ENCODE measurements at regions not wholly inside any gene's neighbourhood (a gene's known extent, or its start where the extent isn't known, plus 50 kb on each side); places are given as distances from the start of the nearest gene placed in this dataset.

GRCh38 chr9:126152622-126153362, 173.8 kb upstream of the MVB12B start:
- no peak for DNase-seq (ENCODE audit: low read depth, low spot score)

GRCh38 chr9:126153382-126153781, 173.2 kb upstream of the MVB12B start:
- no peak for DNase-seq (ENCODE audit: low read depth, low spot score)

GRCh38 chr9:126154182-126154827, 172.3 kb upstream of the MVB12B start:
- no peak for DNase-seq (ENCODE audit: low read depth, low spot score)

DNA sequence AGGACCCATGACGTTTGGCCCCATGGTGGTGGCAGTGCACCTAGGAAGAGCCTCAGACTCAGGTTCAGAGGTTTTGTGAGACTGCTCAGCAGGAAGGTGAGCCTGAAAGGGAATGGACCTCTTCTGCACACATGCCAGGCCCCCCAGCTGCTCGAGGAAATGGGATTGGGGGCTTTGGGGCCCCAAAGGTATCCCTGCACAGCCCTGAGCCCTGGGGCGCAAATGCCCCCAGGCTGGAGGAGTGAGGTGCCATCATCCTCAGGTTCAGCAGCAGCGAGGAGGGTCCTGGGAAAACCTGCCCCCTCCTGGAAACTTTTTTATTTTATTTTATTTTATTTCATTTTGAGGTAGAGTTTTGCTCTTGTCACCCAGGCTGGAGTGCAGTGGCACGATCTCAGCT, 171.8 kb upstream of the MVB12B start:
- no peak for DNase-seq (ENCODE audit: low read depth, low spot score)

DNA sequence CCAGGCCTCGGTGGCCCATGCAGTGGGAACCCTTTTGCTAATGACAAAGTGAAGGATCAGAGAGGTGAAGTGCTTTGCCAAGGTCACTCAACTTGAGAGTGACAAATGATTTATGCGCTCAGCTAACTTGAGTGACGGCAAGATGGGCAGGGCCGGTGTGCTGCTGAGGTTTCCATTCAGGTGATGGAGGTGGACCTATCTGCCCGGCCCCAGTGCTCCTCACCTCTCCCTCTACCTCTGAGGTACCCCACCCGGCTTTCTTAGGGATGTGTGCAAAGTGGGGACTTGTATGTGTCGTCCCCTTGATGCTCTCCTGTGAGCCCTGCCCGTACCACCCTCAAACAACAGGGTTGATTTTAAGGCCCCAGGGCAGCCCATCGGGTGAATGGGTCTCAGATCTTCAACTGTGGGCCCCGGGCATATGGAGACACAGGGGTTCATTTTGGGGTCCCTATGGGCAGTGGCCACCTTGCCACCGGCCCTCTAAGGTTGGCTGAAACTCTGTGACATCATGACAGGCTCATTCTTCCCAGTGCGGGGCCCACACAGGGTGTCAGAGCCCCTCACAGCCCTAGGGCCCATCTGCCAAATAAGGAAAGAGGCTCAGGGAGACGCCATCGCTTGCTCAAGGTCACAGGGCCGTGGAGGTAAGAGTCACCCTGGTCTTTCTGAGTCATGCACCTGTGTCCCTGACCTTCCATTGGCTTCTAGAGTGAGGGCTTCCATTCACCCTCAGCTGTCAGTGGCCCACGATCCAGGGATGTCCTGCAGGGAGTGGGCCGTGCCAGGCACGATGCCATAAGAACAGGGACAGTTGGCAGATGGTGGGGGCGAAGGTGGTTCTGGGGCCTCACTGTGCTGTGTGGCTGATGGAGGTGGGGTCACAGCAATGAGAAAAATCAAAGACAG, 170.6 kb upstream of the MVB12B start:
- DNase-seq (ENCODE audit: low read depth, low spot score) = no peak

- DNase-seq (ENCODE audit: low read depth, low spot score) = no peak
Observed at GRCh38 chr9:126156898-126157297, 169.7 kb upstream of the MVB12B start.

GRCh38 chr9:126157423-126157822, 169.2 kb upstream of the MVB12B start:
- no peak for DNase-seq (ENCODE audit: low read depth, low spot score)

GRCh38 chr9:126157826-126158587, 168.6 kb upstream of the MVB12B start:
- DNase-seq (ENCODE audit: low read depth, low spot score) = no peak

DNA sequence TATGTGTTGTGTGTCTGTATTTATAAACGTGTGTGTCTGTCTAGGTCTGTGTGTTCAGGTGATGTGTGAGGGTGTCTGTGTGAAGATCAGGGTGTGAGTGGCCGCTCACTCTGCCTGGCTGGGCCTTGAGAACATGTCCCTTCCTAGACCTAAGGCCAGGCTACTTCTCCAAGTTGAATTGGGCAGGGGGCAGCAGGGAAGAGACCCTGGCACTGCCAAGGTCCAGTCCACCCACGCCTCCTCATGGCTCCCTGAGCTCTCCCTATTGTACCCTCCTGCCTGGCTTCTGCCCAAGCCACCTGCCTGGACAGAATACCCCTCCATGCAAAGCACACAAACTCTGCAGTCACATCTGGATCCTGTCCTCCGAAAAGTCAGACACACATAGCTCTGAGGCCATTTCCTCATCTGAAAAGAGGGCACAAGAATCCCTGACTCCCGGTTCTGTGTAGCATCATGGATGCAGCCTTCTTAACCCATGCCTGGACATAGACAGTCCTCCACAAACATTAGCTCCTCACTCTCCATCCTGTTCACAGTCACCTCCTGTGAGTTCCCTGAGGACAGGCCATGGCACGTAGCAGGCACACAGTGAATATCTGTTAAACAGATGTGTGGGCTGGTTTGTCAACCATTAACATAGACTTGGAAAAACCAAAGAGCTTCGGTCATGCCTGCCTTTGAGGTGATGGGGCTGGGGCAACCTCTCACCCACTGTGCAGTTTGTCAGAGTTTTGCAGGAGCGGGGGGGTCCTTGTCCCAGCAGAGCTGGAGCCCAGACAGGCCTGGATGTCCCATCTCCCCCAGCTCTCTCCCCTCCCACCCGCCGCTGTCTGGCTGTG, 167.8 kb upstream of the MVB12B start:
- DNase-seq (ENCODE audit: low read depth, low spot score) = no peak

DNA sequence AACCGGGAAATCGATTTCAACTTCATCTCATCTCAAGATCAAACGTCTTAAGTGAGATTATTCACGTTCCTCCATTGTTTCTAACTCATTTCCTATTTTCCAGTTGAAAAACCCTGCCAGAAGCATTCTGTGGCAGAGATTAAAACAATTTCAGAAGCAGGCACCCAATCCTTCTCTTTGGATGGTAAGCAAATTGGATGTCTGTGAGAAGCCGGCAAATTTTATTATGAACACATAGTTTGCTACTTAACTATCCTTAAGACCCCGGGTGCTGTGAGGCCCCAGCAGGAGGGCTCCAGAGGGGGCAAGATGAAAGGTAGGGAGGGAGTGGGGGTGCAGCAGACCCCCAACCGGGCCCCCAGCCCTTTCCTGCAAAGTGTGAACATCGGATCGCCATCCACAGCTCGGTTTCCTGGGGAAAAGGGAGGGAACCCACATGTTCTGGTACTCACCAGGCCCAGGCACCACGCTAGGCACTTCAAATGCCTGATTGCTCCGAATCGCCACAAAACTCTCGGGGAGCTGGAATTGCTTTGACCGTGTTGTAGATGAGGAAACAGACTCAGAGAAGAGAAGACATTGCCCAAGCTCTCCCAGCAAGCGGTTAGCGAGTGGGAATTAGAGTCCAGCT, 167.1 kb upstream of the MVB12B start:
- no peak for DNase-seq (ENCODE audit: low read depth, low spot score)

DNA sequence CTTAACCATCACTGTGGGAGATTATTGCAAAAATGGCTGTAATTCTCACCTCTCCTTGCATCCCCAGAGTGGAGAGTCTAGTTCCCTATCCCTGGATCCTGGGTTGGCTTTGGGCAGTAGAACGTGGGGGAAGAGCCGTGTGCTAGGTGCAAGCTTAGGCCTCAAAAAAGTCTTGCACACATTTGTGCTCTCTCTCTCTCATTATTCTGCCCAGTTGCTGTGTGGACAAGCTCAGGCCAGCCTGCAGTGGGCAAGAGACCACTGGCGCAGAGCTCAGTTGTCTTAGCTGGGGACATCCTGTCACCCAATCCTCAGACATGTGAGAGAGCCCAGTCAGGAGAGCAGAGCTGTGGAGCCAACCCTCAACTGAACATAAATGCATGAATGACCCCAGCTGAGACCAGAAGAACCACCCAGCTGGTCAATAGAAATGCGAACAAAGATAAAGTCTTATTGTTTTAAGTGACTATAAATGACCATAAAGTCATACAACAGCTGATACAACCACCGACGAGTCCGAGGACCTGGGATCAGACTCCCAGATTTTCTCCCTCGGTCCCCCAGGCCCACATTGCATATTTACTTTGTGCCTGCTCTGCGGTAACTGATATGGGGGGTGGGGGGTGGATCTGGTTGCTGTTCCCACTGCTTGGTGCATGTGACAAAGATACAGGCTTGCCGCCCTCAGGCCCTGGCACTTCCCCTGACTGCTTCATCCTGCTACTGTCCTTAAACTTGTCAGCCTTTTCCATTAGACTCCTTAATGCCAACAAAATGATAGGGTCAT, 166.4 kb upstream of the MVB12B start:
- no peak for DNase-seq (ENCODE audit: low read depth, low spot score)

DNA sequence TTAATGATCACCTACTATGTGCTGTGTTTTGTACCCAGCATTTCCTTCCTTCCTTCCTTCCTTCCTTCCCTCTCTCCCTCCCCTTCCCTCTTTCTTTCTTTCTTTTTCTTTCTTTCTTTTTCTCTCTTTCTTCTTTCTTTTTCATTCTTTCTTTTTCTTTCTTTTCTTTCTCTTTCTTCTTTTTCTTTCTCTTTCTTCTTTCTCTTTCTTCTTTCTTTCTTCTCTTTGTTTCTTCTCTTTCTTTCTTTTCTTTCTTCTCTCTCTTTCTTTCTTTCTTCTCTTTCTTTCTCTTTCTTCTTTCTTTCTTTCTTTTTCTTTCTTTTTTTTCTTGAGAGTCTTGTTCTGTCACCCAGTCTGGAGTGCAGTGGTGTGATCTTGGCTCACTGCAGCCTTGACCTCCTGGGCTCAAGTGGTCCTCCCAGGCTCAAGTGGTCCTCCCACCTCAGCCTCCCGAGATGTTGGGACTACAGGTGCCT, 165.7 kb upstream of the MVB12B start:
- DNase-seq (ENCODE audit: low read depth, low spot score) = no peak

- no peak for DNase-seq (ENCODE audit: low read depth, low spot score)
Observed at GRCh38 chr9:126162611-126163381, 163.8 kb upstream of the MVB12B start.

GRCh38 chr9:126164796-126165525, 161.7 kb upstream of the MVB12B start:
- DNase-seq (ENCODE audit: low read depth, low spot score) = no peak

DNA sequence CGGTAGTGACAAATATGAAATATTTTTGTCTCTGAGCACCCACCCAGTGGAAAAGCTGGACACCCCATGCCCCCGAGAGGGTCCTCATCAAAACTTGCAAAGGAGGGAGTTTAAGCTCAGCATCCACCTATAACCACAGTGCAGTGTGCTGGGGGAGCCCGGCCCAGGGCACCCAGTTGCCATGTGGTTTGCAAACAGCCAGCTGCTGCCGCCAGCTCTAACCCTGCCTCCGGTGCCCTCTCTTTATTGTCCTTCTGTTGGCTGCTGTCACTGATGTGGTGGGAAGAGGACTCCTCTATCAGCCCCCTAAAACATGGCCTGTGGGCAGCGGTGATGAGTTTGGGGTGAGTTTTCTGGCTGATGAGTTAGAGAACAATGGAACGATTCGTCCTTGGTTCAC, 160.9 kb upstream of the MVB12B start:
- DNase-seq (ENCODE audit: low read depth, low spot score) = no peak

DNA sequence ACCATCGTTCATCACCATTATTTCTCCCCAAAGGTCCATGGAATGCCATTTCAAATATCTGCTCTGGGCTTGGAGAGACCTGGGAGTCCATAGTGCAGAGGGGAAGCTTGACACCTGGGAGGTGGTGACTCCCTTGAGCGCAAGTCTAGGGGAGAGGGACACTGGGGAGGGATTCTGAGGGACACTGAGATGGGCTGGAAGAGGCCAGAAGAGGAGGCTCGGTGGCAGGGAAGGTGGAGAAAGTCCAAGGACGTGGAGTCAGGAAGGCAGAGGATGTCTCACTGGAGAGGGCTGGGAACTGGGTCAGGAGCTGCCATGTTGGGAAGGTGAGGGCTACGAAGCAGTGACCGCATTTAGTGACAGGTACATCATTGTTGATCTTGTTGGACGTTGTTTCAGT, 160.3 kb upstream of the MVB12B start:
- DNase-seq (ENCODE audit: low read depth, low spot score) = no peak

- DNase-seq (ENCODE audit: low read depth, low spot score) = no peak
Observed at GRCh38 chr9:126166866-126167265, 159.8 kb upstream of the MVB12B start.

GRCh38 chr9:126169736-126170135, 156.9 kb upstream of the MVB12B start:
- no peak for DNase-seq (ENCODE audit: low read depth, low spot score)

Data from pulmonary artery endothelial cell (primary cell).